ENCODE measurements at regions not wholly inside any gene's neighbourhood (a gene's known extent, or its start where the extent isn't known, plus 50 kb on each side); places are given as distances from the start of the nearest gene placed in this dataset.

GRCh38 chr20:20780127-20780824 is 67.8 kb upstream of the RALGAPA2 start:
- no peaks in the 10 kb centered on the region for H3K36me3 ChIP-seq
- no peaks in the 10 kb centered on the region for H3K9me3 ChIP-seq
- no peak overlapping the region for H3K4me3 ChIP-seq
- H3K4me1 ChIP-seq, result peaks cover 29% of the 10 kb centered on the region
- ATAC-seq (peak; percentile 94), DNase-seq (peak; percentile 94)
- no peak for TF ChIP-seq CTCF (IDR thresholded peaks at IDR 0.05)
- peak overlapping the region; percentile 70 for H3K27ac ChIP-seq
- intact Hi-C loops (cut with DNase I), result no loop called here
- H3K27me3 ChIP-seq, result no peaks in the 10 kb centered on the region

- ATAC-seq (no peak), DNase-seq (no peak)
- Histone ChIP-seq H3K4me3 (no peak overlapping the region), H3K4me1 (peaks cover 29% of the 10 kb centered on the region), H3K27me3 (no peaks in the 10 kb centered on the region), H3K27ac (no peak overlapping the region), H3K9me3 (no peaks in the 10 kb centered on the region), H3K36me3 (no peaks in the 10 kb centered on the region)
- TF ChIP-seq CTCF (IDR thresholded peaks at IDR 0.05), result no peak
- intact Hi-C loops (cut with DNase I), result no loop called here
Observed at GRCh38 chr20:20778676-20779075, 66.2 kb upstream of the RALGAPA2 start.

GRCh38 chr20:20772497-20773085 is 60.1 kb upstream of the RALGAPA2 start:
- DNase-seq (no peak), ATAC-seq (no peak)
- H3K9me3 ChIP-seq, result no peaks in the 10 kb centered on the region
- no peaks in the 10 kb centered on the region for H3K36me3 ChIP-seq
- intact Hi-C loops (cut with DNase I), result no loop called here
- no peaks in the 10 kb centered on the region for H3K4me1 ChIP-seq
- no peaks in the 10 kb centered on the region for H3K27me3 ChIP-seq
- H3K4me3 ChIP-seq, result no peak overlapping the region
- H3K27ac ChIP-seq, result no peak overlapping the region
- no peak for TF ChIP-seq CTCF (IDR thresholded peaks at IDR 0.05)

GRCh38 chr20:20768202-20768815 is 55.9 kb upstream of the RALGAPA2 start:
- no peaks in the 10 kb centered on the region for H3K9me3 ChIP-seq
- no peaks in the 10 kb centered on the region for H3K27me3 ChIP-seq
- intact Hi-C loops (cut with DNase I), result no loop called here
- no peak overlapping the region for H3K4me3 ChIP-seq
- H3K27ac ChIP-seq, result no peak overlapping the region
- no peak for TF ChIP-seq CTCF (IDR thresholded peaks at IDR 0.05)
- H3K36me3 ChIP-seq, result no peaks in the 10 kb centered on the region
- DNase-seq (no peak), ATAC-seq (no peak)
- H3K4me1 ChIP-seq, result peaks cover 13% of the 10 kb centered on the region

GRCh38 chr20:20765696-20766365 is 53.4 kb upstream of the RALGAPA2 start:
- no peak overlapping the region for H3K4me3 ChIP-seq
- no peak for ATAC-seq
- TF ChIP-seq CTCF (IDR thresholded peaks at IDR 0.05), result no peak
- peak overlapping the region; percentile 43 for H3K27ac ChIP-seq
- no peaks in the 10 kb centered on the region for H3K36me3 ChIP-seq
- DNase-seq, result no peak
- peaks cover 13% of the 10 kb centered on the region for H3K4me1 ChIP-seq
- no peaks in the 10 kb centered on the region for H3K27me3 ChIP-seq
- intact Hi-C loops (cut with DNase I), result no loop called here
- no peaks in the 10 kb centered on the region for H3K9me3 ChIP-seq

Measured in upper lobe of right lung (tissue), 1 donor.